NCI-H2107 treated with DMSO at 0.1 percent for 48 hours (cell line): ENCODE measurements at regions not wholly inside any gene's neighbourhood (a gene's known extent, or its start where the extent isn't known, plus 50 kb on each side); places are given as distances from the start of the nearest gene placed in this dataset.
"Not testable (repeated sequence)": the region's sequence is repeated elsewhere in the genome, so short reads cannot be mapped to it uniquely, and the experiment has no call there.

Experiments used
- DNase-seq: peaks from one replicate; lab custom pipeline; 2025; ENCODE audit not compliant: unreplicated experiment; lab: John Stamatoyannopoulos, UW

GRCh38 chr3:150329408-150329807 is 78.7 kb upstream of the TSC22D2 start:
- no peak for DNase-seq

GRCh38 chr3:150328654-150329040 is 79.5 kb upstream of the TSC22D2 start:
- DNase-seq, result no peak

- DNase-seq, result peak; percentile 52
These were observed 80.1 kb upstream of the TSC22D2 start for GRCh38 chr3:150327678-150328653.

GRCh38 chr3:150324788-150325187 is 83.3 kb upstream of the TSC22D2 start:
- DNase-seq, result no peak

GRCh38 chr3:150324245-150324644 is 83.9 kb upstream of the TSC22D2 start:
- DNase-seq, result no peak

GRCh38 chr3:150323770-150324169 is 84.3 kb upstream of the TSC22D2 start:
- DNase-seq, result no peak

- DNase-seq, result not testable (repeated sequence)
These were observed 85.0 kb upstream of the TSC22D2 start for GRCh38 chr3:150323091-150323490.

- DNase-seq, result not testable (repeated sequence)
These were observed 87.1 kb upstream of the TSC22D2 start for GRCh38 chr3:150320971-150321370.

GRCh38 chr3:150319900-150320299 is 88.2 kb upstream of the TSC22D2 start:
- no peak for DNase-seq

- no peak for DNase-seq
These were observed 90.6 kb upstream of the TSC22D2 start for GRCh38 chr3:150317469-150317868.

- peak; percentile 38 for DNase-seq
These were observed 92.4 kb upstream of the TSC22D2 start for GRCh38 chr3:150315721-150316120.

GRCh38 chr3:150314248-150315004 is 93.7 kb upstream of the TSC22D2 start:
- no peak for DNase-seq

- DNase-seq, result no peak
These were observed 96.0 kb upstream of the TSC22D2 start for GRCh38 chr3:150312018-150312657.

GRCh38 chr3:150311156-150311555 is 96.9 kb upstream of the TSC22D2 start:
- no peak for DNase-seq

- DNase-seq, result no peak
These were observed 98.5 kb upstream of the TSC22D2 start for GRCh38 chr3:150309557-150309956.

- no peak for DNase-seq
These were observed 98.9 kb upstream of the TSC22D2 start for GRCh38 chr3:150309257-150309542.

- no peak for DNase-seq
These were observed 99.4 kb upstream of the TSC22D2 start for GRCh38 chr3:150308481-150309256.

GRCh38 chr3:150308037-150308319 is 100.1 kb upstream of the TSC22D2 start:
- no peak for DNase-seq

- DNase-seq, result no peak
These were observed 100.6 kb upstream of the TSC22D2 start for GRCh38 chr3:150307311-150308036.

GRCh38 chr3:150306906-150307305 is 101.2 kb upstream of the TSC22D2 start:
- no peak for DNase-seq

- DNase-seq, result no peak
These were observed 102.0 kb upstream of the TSC22D2 start for GRCh38 chr3:150306083-150306482.
